ENCODE measurements at regions not wholly inside any gene's neighbourhood (a gene's known extent, or its start where the extent isn't known, plus 50 kb on each side); places are given as distances from the start of the nearest gene placed in this dataset.

DNA sequence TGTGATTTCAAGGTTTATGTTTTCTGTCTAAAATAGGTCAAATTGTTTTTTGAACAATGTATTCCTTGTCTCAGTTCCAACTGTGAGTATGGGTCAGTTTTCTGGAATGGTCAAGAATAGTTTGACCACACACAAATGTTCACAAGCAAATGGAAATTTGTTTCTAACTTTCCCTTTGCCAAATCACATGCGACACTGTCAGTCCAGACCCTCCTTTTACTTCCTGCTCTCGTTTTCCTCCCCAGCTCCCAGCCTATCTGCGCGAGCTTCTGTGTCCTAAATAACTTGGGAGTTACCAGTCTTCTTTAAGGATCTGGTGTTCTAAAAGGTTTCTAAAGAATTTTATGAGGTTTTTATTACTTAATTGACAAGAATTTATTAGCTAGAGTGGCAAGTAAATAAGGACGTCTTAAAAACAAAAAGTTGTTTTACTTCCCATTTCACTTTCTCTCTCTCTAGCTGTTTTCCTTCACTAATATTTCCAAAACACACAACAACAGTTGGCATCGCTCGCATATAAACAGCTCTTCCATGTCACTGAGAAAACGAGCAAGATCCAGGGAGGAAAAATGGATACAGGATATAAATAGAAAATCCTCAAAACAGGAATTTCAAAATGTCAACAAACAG lies 266.1 kb upstream of the KLF6 start:
- FAIRE-seq = peak; percentile 51
- TF ChIP-seq POLR2A (IDR thresholded peaks at IDR 0.05; ENCODE audit: low read depth, low read length) (no peak), TAF1 (IDR thresholded peaks at IDR 0.05; ENCODE audit: borderline replicate concordance, low read depth, low read length) (no peak), POLR2AphosphoS5 (IDR thresholded peaks at IDR 0.05; ENCODE audit: low read depth, low read length) (no peak)
- no peak for DNase-seq (ENCODE audit: insufficient read length)

DNA sequence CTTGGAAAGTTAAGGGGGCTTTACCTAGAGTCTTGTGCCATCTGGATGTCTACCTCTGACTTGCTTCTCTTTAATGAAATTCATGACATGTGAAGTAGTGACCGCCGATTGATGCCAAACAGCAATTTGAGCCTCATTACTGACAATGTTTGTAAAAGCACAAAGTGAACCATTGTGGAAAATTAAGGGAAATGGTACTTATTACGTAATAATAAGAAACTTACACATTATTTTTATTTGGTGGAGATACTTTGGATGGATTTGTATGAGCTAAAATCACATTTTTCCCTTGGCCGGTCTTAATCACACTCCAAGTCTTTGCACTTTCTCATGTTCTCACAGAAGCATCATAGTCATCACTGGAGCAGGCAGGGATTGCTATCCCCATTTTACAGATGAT lies 265.1 kb upstream of the KLF6 start:
- no peak for TF ChIP-seq TAF1 (IDR thresholded peaks at IDR 0.05; ENCODE audit: borderline replicate concordance, low read depth, low read length)
- TF ChIP-seq POLR2A (IDR thresholded peaks at IDR 0.05; ENCODE audit: low read depth, low read length) = no peak
- no peak for TF ChIP-seq POLR2AphosphoS5 (IDR thresholded peaks at IDR 0.05; ENCODE audit: low read depth, low read length)
- DNase-seq (ENCODE audit: insufficient read length) (no peak), FAIRE-seq (no peak)

DNA sequence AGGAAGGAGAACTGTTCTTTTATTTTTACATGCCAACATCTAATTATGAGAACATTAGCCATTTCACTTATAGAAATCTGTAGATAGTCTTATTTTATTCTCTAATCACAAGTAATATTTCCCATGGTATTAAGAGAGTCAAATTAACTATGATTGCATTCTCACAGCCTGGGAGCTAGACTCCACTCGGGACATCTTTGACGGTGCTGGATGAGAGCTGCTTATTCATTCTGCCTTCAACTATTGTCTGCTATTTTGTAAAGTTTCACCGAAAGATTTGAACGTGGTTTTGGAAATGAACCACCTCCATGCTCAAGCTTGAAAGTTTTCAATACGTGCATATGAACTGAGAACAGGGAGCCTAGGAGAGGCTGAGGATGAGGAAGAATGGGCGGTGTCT lies 264.3 kb upstream of the KLF6 start:
- no peak for TF ChIP-seq POLR2A (IDR thresholded peaks at IDR 0.05; ENCODE audit: low read depth, low read length)
- no peak for TF ChIP-seq TAF1 (IDR thresholded peaks at IDR 0.05; ENCODE audit: borderline replicate concordance, low read depth, low read length)
- DNase-seq (ENCODE audit: insufficient read length) (no peak), FAIRE-seq (no peak)

DNA sequence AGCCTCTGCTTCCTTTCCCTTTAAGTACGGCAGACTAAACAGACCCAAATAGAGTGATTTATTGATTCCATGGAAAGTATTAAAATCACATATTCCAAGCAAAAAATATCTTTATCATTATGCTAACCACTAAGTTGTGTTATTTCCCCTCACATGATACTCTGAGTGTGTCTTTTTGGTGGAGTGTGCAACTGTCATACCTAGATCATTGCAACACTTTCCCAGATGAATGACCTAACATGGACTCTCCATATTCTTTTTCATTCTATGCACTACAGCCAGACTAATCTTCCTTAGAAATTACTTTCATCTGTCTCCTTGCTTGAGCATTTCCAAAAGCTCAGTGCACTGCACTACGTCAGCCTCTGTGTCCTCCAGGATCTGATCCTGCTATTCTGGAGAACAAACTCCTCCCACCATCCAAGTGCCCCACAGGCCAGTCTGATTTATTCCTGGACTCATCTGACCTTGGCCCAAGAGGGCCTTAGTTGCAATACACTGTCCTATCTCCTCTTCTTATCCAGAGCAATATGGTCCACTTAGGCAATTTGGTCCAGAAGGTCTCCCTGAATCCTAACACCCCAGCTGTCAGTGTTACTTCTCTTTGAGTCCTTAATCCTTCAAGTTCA lies 263.3 kb upstream of the KLF6 start:
- FAIRE-seq (no peak), DNase-seq (ENCODE audit: insufficient read length) (no peak)
- no peak for TF ChIP-seq POLR2AphosphoS5 (IDR thresholded peaks at IDR 0.05; ENCODE audit: low read depth, low read length)
- no peak for TF ChIP-seq POLR2A (IDR thresholded peaks at IDR 0.05; ENCODE audit: low read depth, low read length)
- TF ChIP-seq TAF1 (IDR thresholded peaks at IDR 0.05; ENCODE audit: borderline replicate concordance, low read depth, low read length) = no peak

DNA sequence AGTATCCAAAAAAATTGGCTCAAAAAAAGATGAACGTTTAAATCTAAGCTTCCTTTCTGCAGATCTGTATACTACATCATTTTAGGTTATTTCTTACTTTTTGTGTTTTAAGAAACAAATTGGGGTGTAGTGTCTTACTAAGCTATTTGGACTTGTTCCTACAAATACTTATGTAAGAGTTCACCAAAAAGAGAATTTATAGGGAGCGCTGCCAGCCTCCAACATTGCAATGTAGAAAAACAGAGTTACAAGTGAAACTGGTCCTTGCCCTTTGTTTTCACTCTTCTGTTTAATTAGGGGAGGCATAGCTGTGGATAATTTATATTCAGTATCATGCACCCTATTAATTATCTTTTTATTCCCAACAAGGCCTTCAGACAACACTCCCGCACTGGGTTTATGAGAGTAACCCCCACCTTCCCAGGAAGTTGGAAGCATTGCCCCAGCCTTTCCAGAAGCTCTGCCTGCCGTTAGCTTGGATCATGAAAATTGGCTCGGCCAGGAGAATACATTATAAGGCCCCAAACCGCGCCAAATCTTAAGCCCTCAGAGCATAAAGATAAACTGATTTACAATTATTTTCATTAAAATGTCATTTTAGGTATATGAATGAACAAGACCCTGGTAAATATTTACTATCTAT lies 261.8 kb upstream of the KLF6 start:
- no peak for FAIRE-seq
- no peak for TF ChIP-seq POLR2AphosphoS5 (IDR thresholded peaks at IDR 0.05; ENCODE audit: low read depth, low read length)
- TF ChIP-seq POLR2A (IDR thresholded peaks at IDR 0.05; ENCODE audit: low read depth, low read length) = no peak
- no peak for TF ChIP-seq TAF1 (IDR thresholded peaks at IDR 0.05; ENCODE audit: borderline replicate concordance, low read depth, low read length)
- no peak for DNase-seq (ENCODE audit: insufficient read length)

DNA sequence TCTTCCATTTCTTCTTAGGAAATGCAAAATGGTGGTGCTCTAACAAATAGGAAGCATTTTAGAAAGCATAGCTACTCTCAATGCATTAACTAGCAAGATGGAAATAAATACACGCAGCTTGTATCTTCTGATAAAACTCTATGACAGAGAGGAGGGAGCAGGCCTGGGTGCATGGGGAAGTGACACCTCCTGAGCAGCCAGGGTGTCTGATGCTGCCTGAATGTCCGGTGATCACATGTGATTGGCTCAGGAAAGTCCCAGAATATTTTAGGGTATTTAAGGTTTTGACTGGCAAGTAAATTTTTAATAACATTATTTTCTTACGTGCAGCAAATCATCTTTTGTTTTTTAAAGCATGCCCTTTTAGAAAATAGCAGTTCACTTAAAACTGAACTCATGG lies 261.0 kb upstream of the KLF6 start:
- FAIRE-seq (no peak), DNase-seq (ENCODE audit: insufficient read length) (no peak)
- TF ChIP-seq TAF1 (IDR thresholded peaks at IDR 0.05; ENCODE audit: borderline replicate concordance, low read depth, low read length) (no peak), POLR2AphosphoS5 (IDR thresholded peaks at IDR 0.05; ENCODE audit: low read depth, low read length) (no peak), POLR2A (IDR thresholded peaks at IDR 0.05; ENCODE audit: low read depth, low read length) (no peak)

DNA sequence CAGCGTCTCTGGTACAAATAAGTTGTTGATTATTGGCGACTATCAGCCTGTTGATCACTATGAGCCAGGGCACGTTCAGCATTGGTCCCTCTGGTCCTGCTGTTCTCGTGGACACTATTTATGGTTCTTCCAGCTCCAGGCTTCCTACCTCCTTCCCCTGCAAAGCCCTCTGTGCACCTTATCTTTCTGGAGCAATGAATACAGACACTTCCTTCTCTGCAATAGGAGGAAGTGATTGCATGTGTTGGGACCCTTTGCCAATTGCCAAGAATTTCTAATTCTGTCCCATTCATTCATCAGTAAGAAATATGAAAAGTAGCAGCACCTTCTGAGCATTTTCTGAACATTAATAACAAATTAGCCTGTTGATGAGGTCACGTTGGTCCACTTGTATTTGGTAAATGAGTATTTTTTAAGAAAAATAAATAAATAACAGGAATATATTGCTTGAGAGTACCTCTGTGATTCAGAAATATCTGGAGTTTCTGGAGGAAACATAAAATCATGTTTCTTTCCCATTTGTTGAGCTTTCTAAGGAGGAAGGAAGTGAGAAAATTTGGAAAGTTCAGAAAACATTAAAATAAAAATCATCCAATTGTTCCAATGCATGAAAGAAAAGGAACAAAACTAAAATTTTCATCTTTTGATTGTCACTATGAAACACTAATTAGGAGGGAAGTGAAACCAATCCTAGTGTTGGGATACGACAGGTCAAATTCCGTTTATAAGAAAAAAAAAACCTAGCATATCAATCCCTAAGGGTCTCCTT lies 259.1 kb upstream of the KLF6 start:
- TF ChIP-seq POLR2A (IDR thresholded peaks at IDR 0.05; ENCODE audit: low read depth, low read length) = no peak
- TF ChIP-seq TAF1 (IDR thresholded peaks at IDR 0.05; ENCODE audit: borderline replicate concordance, low read depth, low read length) = no peak
- TF ChIP-seq POLR2AphosphoS5 (IDR thresholded peaks at IDR 0.05; ENCODE audit: low read depth, low read length) = no peak
- no peak for DNase-seq (ENCODE audit: insufficient read length)
- no peak for FAIRE-seq

DNA sequence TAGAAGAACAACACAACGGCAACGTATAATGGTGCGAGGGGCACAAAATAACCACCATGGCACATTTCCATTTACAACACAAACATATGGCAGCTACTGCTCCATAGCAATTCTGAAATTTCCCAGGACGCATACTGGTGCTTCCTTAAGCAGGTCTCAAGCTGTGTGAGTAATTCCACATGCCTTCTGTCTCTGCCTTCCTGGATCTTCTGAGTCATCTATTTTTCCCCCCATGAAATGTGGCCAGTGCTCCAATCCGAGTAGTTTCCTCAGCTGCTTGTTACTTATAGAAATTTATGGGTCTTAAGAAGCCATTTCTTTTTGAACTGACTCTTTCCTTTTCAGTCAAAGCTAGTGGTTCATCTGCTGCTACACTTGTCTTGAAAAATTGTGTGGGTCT lies 256.6 kb upstream of the KLF6 start:
- DNase-seq (ENCODE audit: insufficient read length) (no peak), FAIRE-seq (no peak)
- no peak for TF ChIP-seq POLR2A (IDR thresholded peaks at IDR 0.05; ENCODE audit: low read depth, low read length)
- TF ChIP-seq POLR2AphosphoS5 (IDR thresholded peaks at IDR 0.05; ENCODE audit: low read depth, low read length) = no peak
- no peak for TF ChIP-seq TAF1 (IDR thresholded peaks at IDR 0.05; ENCODE audit: borderline replicate concordance, low read depth, low read length)

DNA sequence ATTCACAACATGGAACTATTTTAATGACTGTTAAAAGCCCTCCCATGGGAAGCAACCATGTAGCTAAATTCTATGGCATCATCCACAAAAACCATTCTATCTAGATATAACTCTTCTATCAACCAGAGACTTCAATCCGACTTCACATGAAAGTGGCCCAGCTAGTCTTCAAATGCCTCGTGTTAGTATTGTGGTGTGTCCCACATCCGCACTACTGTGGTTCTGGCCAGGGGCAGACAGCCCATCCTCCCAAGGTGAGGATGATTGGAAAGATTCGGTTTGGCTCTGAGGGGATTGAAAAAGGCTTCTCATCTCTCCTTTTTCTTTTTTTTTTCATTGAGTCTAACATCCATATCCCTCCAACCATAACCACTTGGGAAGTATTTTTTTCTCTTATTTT lies 253.0 kb upstream of the KLF6 start:
- FAIRE-seq = no peak
- DNase-seq (ENCODE audit: insufficient read length) = no peak
- TF ChIP-seq TAF1 (IDR thresholded peaks at IDR 0.05; ENCODE audit: borderline replicate concordance, low read depth, low read length) (no peak), POLR2AphosphoS5 (IDR thresholded peaks at IDR 0.05; ENCODE audit: low read depth, low read length) (no peak), POLR2A (IDR thresholded peaks at IDR 0.05; ENCODE audit: low read depth, low read length) (no peak)

DNA sequence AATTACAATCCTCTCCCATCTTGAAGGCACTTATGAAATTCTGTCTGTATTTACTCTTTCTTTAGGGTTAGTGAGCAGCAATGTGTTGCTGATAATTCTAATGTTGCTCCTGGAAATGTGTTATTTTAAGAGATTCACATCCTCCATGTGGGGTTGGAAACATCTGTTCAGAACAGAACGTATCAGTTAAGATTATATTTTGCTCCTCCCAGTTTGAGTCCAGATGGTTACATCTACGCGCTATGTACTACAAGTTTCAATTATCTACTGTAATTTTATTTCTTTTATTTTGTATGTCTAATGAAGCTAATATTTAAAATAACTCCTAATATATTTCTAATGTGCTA lies 250.6 kb upstream of the KLF6 start:
- FAIRE-seq = no peak
- DNase-seq (ENCODE audit: insufficient read length) = no peak
- TF ChIP-seq TAF1 (IDR thresholded peaks at IDR 0.05; ENCODE audit: borderline replicate concordance, low read depth, low read length) = no peak
- TF ChIP-seq POLR2AphosphoS5 (IDR thresholded peaks at IDR 0.05; ENCODE audit: low read depth, low read length) = no peak
- TF ChIP-seq POLR2A (IDR thresholded peaks at IDR 0.05; ENCODE audit: low read depth, low read length) = no peak

DNA sequence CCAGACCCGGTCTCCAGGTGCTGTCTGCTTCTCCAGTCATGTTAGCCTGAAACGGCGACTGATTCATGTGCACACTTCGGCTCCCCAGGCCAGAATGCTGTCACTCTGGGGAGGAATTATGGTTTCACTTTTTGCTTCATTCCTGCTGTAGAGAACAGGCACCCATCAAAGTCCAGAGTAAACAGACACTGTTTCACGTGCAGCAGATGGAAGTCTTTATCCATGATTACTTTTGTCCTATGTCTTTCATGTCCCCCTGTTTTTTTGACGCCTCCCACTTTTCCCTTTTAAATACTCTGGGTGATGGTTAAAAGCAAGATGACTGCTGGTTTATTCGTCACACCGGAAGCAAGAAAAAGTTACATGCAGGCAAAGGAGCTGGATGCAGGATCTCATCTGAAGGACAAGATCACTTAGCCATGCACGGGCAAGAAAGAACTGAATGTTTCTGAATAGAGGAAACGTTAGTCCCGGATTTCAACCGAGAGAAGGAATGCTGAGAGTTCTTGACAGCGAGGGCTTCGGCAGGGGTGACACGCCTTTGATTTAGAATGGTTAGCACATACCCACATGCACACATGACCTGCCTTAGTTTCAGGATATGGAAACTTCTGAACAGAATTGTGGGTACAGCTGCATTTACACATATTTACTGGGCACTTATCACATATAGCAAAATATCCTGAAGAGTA lies 250.0 kb upstream of the KLF6 start:
- DNase-seq (ENCODE audit: insufficient read length) (no peak), FAIRE-seq (no peak)
- TF ChIP-seq POLR2A (IDR thresholded peaks at IDR 0.05; ENCODE audit: low read depth, low read length) (no peak), TAF1 (IDR thresholded peaks at IDR 0.05; ENCODE audit: borderline replicate concordance, low read depth, low read length) (no peak), POLR2AphosphoS5 (IDR thresholded peaks at IDR 0.05; ENCODE audit: low read depth, low read length) (no peak)

All from GM12892 (cell line).